K562 (cell line): ENCODE measurements at regions not wholly inside any gene's neighbourhood (a gene's known extent, or its start where the extent isn't known, plus 50 kb on each side); places are given as distances from the start of the nearest gene placed in this dataset.

Experiments used
- ATAC-seq: fragments of 200-7000 bp; cut with Tn5 transposase; 3 replicates; pipeline ENCODE4 v1.9.1; 2020; ENCODE audit warnings: moderate library complexity
- BruUV-seq: library from RNA; stranded (reverse); fragments of 400-500 nt; replicated peaks from 2 replicates; lab custom pipeline; 2021; lab: Mats Ljungman, UMichigan
- CTCF ChIA-PET: fragments of 300-600 bp; formaldehyde crosslinking; extraction: SDS; loops from one replicate; lab custom pipeline; 2021; ENCODE audit warnings: low intra/inter-chr PET ratio; lab: Yijun Ruan, JAX
- POLR2A ChIA-PET: fragments of 300-600, 350-650 bp; sonication (Branson Sonifier 250); formaldehyde crosslinking; extraction: SDS; loops from one replicate; lab custom pipeline; 2021; ENCODE audit warnings: antibody characterized with exemption, inconsistent platforms; lab: Yijun Ruan, JAX
- DNase-seq, 4 experiments: peaks; one replicate each; pipeline versions ENCODE4 v3.0.0 to v3.0.0-alpha.2; 2011 to 2018; ENCODE audit warnings: low spot score in 3 of 4, mixed read lengths in 3 of 4; ENCODE audit errors: extremely low read depth in 1 of 4
- FAIRE-seq: peaks from 2 replicates; lab custom pipeline; 2011; peaks lifted over from hg19 to GRCh38; lab: Jason Lieb, UNC
- H2AFZ ChIP-seq: 2 replicates; pipeline ENCODE4 v1.6.0; 2011; ENCODE audit warnings: low read depth, low read length, control low read depth, inconsistent platforms
- H3K27ac ChIP-seq: fragments of 200-600 bp; 3 replicates; pipeline ENCODE4 v1.8.0; 2011; ENCODE audit warnings: low read depth, mild to moderate bottlenecking, control low read depth, inconsistent platforms, low read length, moderate library complexity, mixed read lengths; ENCODE audit errors: extremely low read depth
- H3K27me3 ChIP-seq, 2 experiments: fragments of 300-600 bp in 1 of 2; 2 replicates in 1 of 2; 3 replicates in 1 of 2; pipeline versions ENCODE4 v1.6.0 to v1.8.0; 2011; ENCODE audit warnings: inconsistent platforms in 2 of 2, low read length in 2 of 2, mild to moderate bottlenecking in 1 of 2, mixed read lengths in 1 of 2, moderate library complexity in 1 of 2; ENCODE audit not compliant: control insufficient read depth in 2 of 2, insufficient read depth in 2 of 2
- H3K36me3 ChIP-seq: fragments of 300-600 bp; 3 replicates; pipeline ENCODE4 v1.8.0; 2011; ENCODE audit warnings: mild to moderate bottlenecking, low read length, inconsistent platforms; ENCODE audit not compliant: control insufficient read depth, insufficient read depth
- H3K4me1 ChIP-seq, 2 experiments: fragments of 200-600 bp in 1 of 2; replicated peaks in 1 of 2; 2 replicates in 1 of 2; 3 replicates in 1 of 2; pipeline versions ENCODE4 v1.5.1 to v1.8.0; 2011; ENCODE audit warnings: inconsistent platforms in 2 of 2, low read length in 2 of 2, mild to moderate bottlenecking in 1 of 2, mixed read lengths in 1 of 2, moderate library complexity in 1 of 2; ENCODE audit not compliant: control insufficient read depth in 2 of 2, insufficient read depth in 2 of 2
- H3K4me2 ChIP-seq: 2 replicates; pipeline ENCODE4 v1.6.1; 2011; ENCODE audit warnings: low read length, control low read depth, inconsistent platforms, mixed read lengths; ENCODE audit not compliant: insufficient read depth
- H3K4me3 ChIP-seq: fragments of 200-600 bp; sonication (generic), shearing (Covaris generic); 2 replicates; pipeline ENCODE4 v1.5.1; 2016; ENCODE audit warnings: control low read depth, inconsistent platforms
- H3K79me2 ChIP-seq: fragments of 200-600 bp; 3 replicates; pipeline ENCODE4 v1.8.0; 2011; ENCODE audit warnings: low read length, inconsistent platforms; ENCODE audit not compliant: control insufficient read depth, insufficient read depth
- H3K9ac ChIP-seq, 2 experiments: 2 replicates each; pipeline versions ENCODE4 v1.6.0 to v1.6.1; 2011; ENCODE audit warnings: low read depth in 2 of 2, low read length in 2 of 2, control low read depth in 1 of 2, inconsistent platforms in 1 of 2, mild to moderate bottlenecking in 1 of 2, mixed read lengths in 1 of 2; ENCODE audit not compliant: insufficient read depth in 1 of 2
- H3K9me1 ChIP-seq: one replicate; pipeline ENCODE4 v1.6.0; 2011; ENCODE audit warnings: inconsistent platforms, mild to moderate bottlenecking, low read length, moderate library complexity; ENCODE audit not compliant: control insufficient read depth, insufficient read depth
- H3K9me3 ChIP-seq: replicated peaks from 2 replicates; pipeline ENCODE4 v1.5.1; 2011; ENCODE audit warnings: low read depth, low read length, inconsistent platforms; ENCODE audit not compliant: control insufficient read depth, insufficient read depth
- H4K20me1 ChIP-seq: replicated peaks from 2 replicates; pipeline ENCODE4 v1.6.1; 2011; ENCODE audit warnings: low read length, inconsistent platforms, mixed read lengths; ENCODE audit not compliant: control insufficient read depth, insufficient read depth
- ARHGAP35 ChIP-seq: fragments of 450-650 bp; IDR thresholded peaks from 2 replicates; pipeline ENCODE4 v1.6.1; 2018; ENCODE audit not compliant: partially characterized antibody
- ETS2 ChIP-seq: IDR thresholded peaks from 2 replicates; pipeline ENCODE4 v1.6.1; 2016; ENCODE audit warnings: borderline replicate concordance, missing genetic modification characterization, mild to moderate bottlenecking, moderate library complexity, missing compliant biosample characterization; ENCODE audit not compliant: poor library complexity, severe bottlenecking
- XRCC3 ChIP-seq: fragments of 450-650 bp; IDR thresholded peaks from 2 replicates; pipeline ENCODE4 v1.6.1; 2017; ENCODE audit warnings: mild to moderate bottlenecking, moderate library complexity
- WGBS: fragments of 100-300 bp; shearing (Covaris generic); methylation state at CpG from one replicate; pipeline ENCODE4 v1.1.6; 2016; ENCODE audit warnings: low coverage, mixed read lengths; ENCODE audit not compliant: insufficient coverage; ENCODE audit errors: missing lambda C conversion rate; 5-methylcytosine and 5-hydroxymethylcytosine counted together
- in situ Hi-C: fragments of 300-500 bp; cut with MboI; formaldehyde crosslinking; loops from 4 replicates; pipeline ENCODE4 v1.15.0; 2018; ENCODE audit warnings: inconsistent platforms, mixed read lengths
- intact Hi-C: fragments of 100-400 bp; cut with micrococcal nuclease; formaldehyde crosslinking; loops from 2 replicates; pipeline ENCODE4 v1.14.2; 2022
- TF ChIP-seq, protein P1 (sequence below): fragments of 450-650 bp; IDR thresholded peaks from 2 replicates; pipeline ENCODE4 v1.7.1; 2018; ENCODE audit warnings: mild to moderate bottlenecking, low read depth; ENCODE audit not compliant: partially characterized antibody

DNA sequence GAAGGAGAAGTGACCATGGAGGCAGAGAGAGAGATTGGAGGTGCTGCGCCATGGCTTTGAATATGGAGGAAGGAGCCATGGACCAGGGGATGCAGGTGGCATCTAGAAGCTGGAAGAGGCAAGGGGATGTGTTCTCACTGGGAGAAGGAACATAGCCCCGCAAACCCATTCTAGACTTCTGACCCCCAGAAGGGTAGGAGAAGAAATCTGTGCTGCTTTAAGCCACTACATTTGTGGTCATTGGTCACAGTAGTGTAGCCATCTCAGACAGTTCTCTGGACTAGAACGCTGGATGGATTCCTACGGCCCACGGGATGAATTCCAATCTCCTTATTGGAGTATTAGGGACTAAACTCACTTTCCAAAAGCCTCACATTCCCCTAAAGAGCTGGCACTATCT, 67.8 kb downstream of the PTGR3 start:
- Histone ChIP-seq H3K4me3 (no peak overlapping the region), H3K9me1 (no peaks in the 10 kb centered on the region), H3K79me2 (no peaks in the 10 kb centered on the region), H3K9me3 (no peaks in the 10 kb centered on the region), H3K36me3 (no peaks in the 10 kb centered on the region), H3K4me2 (no peak overlapping the region), H4K20me1 (no peaks in the 10 kb centered on the region), H3K4me1 (no peaks in the 10 kb centered on the region)
- CTCF ChIA-PET = no interaction called here
- POLR2A ChIA-PET = interaction anchor here (0.6 kb wide), 2 partner anchors 9 to 290 kb away, joined by 3 to 4 read pairs; no protein-coding TSS in a partner anchor
- 0% methylated on average over 5 of the region's 5 CpGs for WGBS
- DNase-seq = no peak
- no TSS peak for BruUV-seq
- FAIRE-seq = no peak
- no peak for ATAC-seq
- intact Hi-C loops = no loop called here
- in situ Hi-C loops = no loop called here
- TF ChIP-seq ETS2 = no peak
- TF ChIP-seq, all 486 proteins: peak for 0
- no peak overlapping the region for H3K27ac ChIP-seq
- peaks cover 0 to 33% of the 10 kb centered on the region in 2 experiments; a peak in 2 of 5 replicates for H3K27me3 ChIP-seq
- H2AFZ ChIP-seq = no peak overlapping the region
- no peak overlapping the region for H3K9ac ChIP-seq

- Histone ChIP-seq H3K9me1 (no peaks in the 10 kb centered on the region), H3K4me1 (no peaks in the 10 kb centered on the region), H3K9ac (no peak overlapping the region), H4K20me1 (no peaks in the 10 kb centered on the region), H3K4me3 (no peak overlapping the region), H3K36me3 (no peaks in the 10 kb centered on the region), H2AFZ (no peak overlapping the region), H3K9me3 (no peaks in the 10 kb centered on the region), H3K27me3 (peaks cover 0 to 36% of the 10 kb centered on the region in 2 experiments; a peak in 2 of 5 replicates), H3K4me2 (no peak overlapping the region), H3K79me2 (no peaks in the 10 kb centered on the region), H3K27ac (no peak overlapping the region)
- FAIRE-seq = no peak
- no TSS peak for BruUV-seq
- 0% methylated on average over 3 of the region's 5 CpGs for WGBS
- DNase-seq = no peak
- in situ Hi-C loops (no loop called here), intact Hi-C loops (no loop called here)
- ChIA-PET POLR2A (interaction anchor here (0.8 kb wide), 1 partner anchor 1031 kb away, joined by 4 read pairs; no protein-coding TSS in a partner anchor), CTCF (no interaction called here)
- TF ChIP-seq ARHGAP35 = no peak
- no peak for TF ChIP-seq XRCC3
- TF ChIP-seq, protein P1, sequence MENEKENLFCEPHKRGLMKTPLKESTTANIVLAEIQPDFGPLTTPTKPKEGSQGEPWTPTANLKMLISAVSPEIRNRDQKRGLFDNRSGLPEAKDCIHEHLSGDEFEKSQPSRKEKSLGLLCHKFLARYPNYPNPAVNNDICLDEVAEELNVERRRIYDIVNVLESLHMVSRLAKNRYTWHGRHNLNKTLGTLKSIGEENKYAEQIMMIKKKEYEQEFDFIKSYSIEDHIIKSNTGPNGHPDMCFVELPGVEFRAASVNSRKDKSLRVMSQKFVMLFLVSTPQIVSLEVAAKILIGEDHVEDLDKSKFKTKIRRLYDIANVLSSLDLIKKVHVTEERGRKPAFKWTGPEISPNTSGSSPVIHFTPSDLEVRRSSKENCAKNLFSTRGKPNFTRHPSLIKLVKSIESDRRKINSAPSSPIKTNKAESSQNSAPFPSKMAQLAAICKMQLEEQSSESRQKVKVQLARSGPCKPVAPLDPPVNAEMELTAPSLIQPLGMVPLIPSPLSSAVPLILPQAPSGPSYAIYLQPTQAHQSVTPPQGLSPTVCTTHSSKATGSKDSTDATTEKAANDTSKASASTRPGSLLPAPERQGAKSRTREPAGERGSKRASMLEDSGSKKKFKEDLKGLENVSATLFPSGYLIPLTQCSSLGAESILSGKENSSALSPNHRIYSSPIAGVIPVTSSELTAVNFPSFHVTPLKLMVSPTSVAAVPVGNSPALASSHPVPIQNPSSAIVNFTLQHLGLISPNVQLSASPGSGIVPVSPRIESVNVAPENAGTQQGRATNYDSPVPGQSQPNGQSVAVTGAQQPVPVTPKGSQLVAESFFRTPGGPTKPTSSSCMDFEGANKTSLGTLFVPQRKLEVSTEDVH = no peak
- ATAC-seq = no peak
Observed at GRCh38 chr18:75140296-75140695, 68.6 kb downstream of the PTGR3 start.
